Stimulated activated CD4-positive, alpha-beta T cell treated with anti-CD3 and anti-CD28 coated beads, TNF-alpha, amount 100 ng/mL, for 48 hours (primary cell): ENCODE measurements at regions not wholly inside any gene's neighbourhood (a gene's known extent, or its start where the extent isn't known, plus 50 kb on each side); places are given as distances from the start of the nearest gene placed in this dataset.

Experiments used
- DNase-seq, 3 donors: peaks; one replicate each; pipeline ENCODE4 v3.0.0-alpha.2; 2020; ENCODE audit warnings: low read depth in 3 of 3

DNA sequence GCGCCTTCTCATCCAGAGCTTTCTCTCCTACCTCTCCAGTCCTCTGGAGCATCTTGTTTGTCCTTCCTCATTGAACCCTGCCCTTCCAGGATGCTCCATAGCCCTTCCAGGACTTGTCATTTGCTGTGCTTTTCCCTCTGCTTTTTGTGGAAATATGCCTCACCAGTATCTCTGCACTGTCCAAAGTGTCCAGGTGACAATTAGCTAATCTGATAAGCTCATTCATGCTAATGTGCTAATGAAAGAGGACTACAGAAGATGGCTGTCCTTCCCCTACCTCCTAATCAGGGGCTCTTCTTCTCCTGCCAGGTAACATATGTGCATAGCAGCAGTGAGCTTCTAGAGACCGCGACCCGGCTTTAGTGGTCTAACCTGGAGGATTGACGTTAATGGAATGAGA is 58.4 kb upstream of the OTX2 start:
- no peak for DNase-seq

DNA sequence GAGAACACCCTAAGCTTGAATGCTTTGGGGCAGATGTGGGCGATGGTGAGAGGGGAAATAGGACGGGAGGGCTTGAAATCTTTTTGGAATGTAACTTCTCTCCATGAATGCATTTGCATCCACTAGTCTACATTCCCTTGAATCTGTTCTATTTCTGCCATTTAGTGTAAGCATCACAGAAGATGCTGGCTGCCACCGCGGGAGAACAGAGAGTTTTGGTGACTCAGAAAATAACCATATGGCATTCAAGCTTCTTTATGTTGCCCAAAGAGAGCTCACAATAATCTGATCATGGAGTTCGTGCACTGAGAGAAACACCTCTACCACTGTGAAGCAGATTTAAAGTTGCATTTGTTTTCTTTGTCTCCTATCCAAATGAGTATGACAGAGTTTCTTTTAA is 52.6 kb upstream of the OTX2 start:
- DNase-seq = no peak

DNA sequence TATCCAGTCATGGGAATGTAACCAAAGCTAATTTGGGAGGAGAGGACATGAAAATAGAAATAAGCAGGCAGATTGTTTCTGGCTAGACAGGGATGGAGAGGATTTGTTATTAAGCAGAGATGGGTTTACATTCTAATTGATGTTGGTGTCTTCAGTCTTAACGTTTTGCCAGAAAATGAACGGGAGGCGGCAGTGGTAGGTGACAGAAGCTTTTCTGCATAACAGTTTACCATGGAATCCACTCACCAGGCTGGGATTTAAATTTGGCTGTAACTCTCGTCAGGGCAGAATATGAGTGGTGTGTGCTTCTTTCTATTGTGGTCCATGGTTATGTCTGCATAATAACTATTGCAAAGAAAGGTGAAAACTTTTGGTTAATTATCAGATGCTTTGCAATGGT is 50.2 kb upstream of the OTX2 start:
- DNase-seq = no peak
